ENCODE measurements at regions not wholly inside any gene's neighbourhood (a gene's known extent, or its start where the extent isn't known, plus 50 kb on each side); places are given as distances from the start of the nearest gene placed in this dataset.

DNA sequence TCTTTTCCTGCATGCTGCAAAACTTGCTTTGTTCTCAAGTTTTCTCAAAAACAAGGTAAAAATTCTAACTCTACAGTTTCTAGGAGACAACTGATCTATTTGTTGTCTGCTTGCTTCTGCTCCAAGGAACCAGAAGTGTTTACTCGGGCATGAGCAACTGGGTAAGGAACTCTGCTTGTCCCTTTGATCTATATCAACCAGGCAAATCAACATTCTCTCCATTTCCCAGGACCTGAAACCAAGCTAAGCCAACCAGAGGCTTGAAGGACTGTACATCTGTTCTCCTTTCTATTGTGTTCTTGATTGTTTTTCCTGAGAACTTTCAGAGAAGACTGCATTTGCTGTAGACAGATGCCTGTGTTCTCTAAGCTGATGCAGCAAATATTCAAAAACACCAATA, 335.0 kb upstream of the KCNH7 start:
- H3K27ac ChIP-seq (ENCODE audit: low read depth, low read length): no peak overlapping the region
- H3K9me3 ChIP-seq (ENCODE audit: insufficient read depth, low read length): no peaks in the 10 kb centered on the region
- H4K20me1 ChIP-seq (ENCODE audit: low read depth, low read length): no peaks in the 10 kb centered on the region
- H3K4me3 ChIP-seq (ENCODE audit: insufficient read depth, low read length, poor library complexity, severe bottlenecking): no peak overlapping the region
- H3K27me3 ChIP-seq (ENCODE audit: low read length): no peaks in the 10 kb centered on the region; the same call in 1 of the 2 replicates
- no peaks in the 10 kb centered on the region for H3K79me2 ChIP-seq (ENCODE audit: insufficient read depth, low read length)
- no peaks in the 10 kb centered on the region for H3K9me2 ChIP-seq (replicated peaks; ENCODE audit: insufficient read depth, low read length)
- H3K9ac ChIP-seq (ENCODE audit: low read length): no peak overlapping the region
- no peaks in the 10 kb centered on the region for H3F3A ChIP-seq (ENCODE audit: insufficient read depth)
- no peaks in the 10 kb centered on the region for H3K36me3 ChIP-seq (ENCODE audit: low read length)
- H2AFZ ChIP-seq (ENCODE audit: low read depth, low read length, severe bottlenecking): no peak overlapping the region
- H3K4me2 ChIP-seq (ENCODE audit: low read depth, low read length, poor library complexity, severe bottlenecking): no peak overlapping the region
- TF ChIP-seq, protein P1, sequence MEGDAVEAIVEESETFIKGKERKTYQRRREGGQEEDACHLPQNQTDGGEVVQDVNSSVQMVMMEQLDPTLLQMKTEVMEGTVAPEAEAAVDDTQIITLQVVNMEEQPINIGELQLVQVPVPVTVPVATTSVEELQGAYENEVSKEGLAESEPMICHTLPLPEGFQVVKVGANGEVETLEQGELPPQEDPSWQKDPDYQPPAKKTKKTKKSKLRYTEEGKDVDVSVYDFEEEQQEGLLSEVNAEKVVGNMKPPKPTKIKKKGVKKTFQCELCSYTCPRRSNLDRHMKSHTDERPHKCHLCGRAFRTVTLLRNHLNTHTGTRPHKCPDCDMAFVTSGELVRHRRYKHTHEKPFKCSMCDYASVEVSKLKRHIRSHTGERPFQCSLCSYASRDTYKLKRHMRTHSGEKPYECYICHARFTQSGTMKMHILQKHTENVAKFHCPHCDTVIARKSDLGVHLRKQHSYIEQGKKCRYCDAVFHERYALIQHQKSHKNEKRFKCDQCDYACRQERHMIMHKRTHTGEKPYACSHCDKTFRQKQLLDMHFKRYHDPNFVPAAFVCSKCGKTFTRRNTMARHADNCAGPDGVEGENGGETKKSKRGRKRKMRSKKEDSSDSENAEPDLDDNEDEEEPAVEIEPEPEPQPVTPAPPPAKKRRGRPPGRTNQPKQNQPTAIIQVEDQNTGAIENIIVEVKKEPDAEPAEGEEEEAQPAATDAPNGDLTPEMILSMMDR (IDR thresholded peaks at IDR 0.05; ENCODE audit: insufficient read depth, low read length, poor library complexity, severe bottlenecking): no peak
- TF ChIP-seq EZH2phosphoT487 (conservative IDR thresholded peaks at IDR 0.05; ENCODE audit: low read length): no peak

- no peaks in the 10 kb centered on the region for H3K9me3 ChIP-seq (ENCODE audit: insufficient read depth, low read length)
- H3K79me2 ChIP-seq (ENCODE audit: insufficient read depth, low read length): no peaks in the 10 kb centered on the region
- H3K27ac ChIP-seq (ENCODE audit: low read depth, low read length): no peak overlapping the region
- TF ChIP-seq, protein P1 (IDR thresholded peaks at IDR 0.05; ENCODE audit: insufficient read depth, low read length, poor library complexity, severe bottlenecking): no peak
- TF ChIP-seq EZH2phosphoT487 (conservative IDR thresholded peaks at IDR 0.05; ENCODE audit: low read length): no peak
- no peaks in the 10 kb centered on the region for H3F3A ChIP-seq (ENCODE audit: insufficient read depth)
- H2AFZ ChIP-seq (ENCODE audit: low read depth, low read length, severe bottlenecking): no peak overlapping the region
- no peaks in the 10 kb centered on the region for H3K36me3 ChIP-seq (ENCODE audit: low read length)
- H3K4me2 ChIP-seq (ENCODE audit: low read depth, low read length, poor library complexity, severe bottlenecking): no peak overlapping the region
- H3K27me3 ChIP-seq (ENCODE audit: low read length): no peaks in the 10 kb centered on the region; the same call in 1 of the 2 replicates
- H4K20me1 ChIP-seq (ENCODE audit: low read depth, low read length): no peaks in the 10 kb centered on the region
- no peaks in the 10 kb centered on the region for H3K9me2 ChIP-seq (replicated peaks; ENCODE audit: insufficient read depth, low read length)
- H3K4me3 ChIP-seq (ENCODE audit: insufficient read depth, low read length, poor library complexity, severe bottlenecking): no peak overlapping the region
- H3K9ac ChIP-seq (ENCODE audit: low read length): no peak overlapping the region
Measured at GRCh38 chr2:163171786-163172530, 333.4 kb upstream of the KCNH7 start.

- Histone ChIP-seq H3K27me3 (ENCODE audit: low read length) (no peaks in the 10 kb centered on the region), H3K36me3 (ENCODE audit: low read length) (no peaks in the 10 kb centered on the region), H4K20me1 (ENCODE audit: low read depth, low read length) (no peaks in the 10 kb centered on the region), H3K4me2 (ENCODE audit: low read depth, low read length, poor library complexity, severe bottlenecking) (no peak overlapping the region), H2AFZ (ENCODE audit: low read depth, low read length, severe bottlenecking) (no peak overlapping the region), H3K9me2 (replicated peaks; ENCODE audit: insufficient read depth, low read length) (no peaks in the 10 kb centered on the region), H3K9ac (ENCODE audit: low read length) (no peak overlapping the region), H3F3A (ENCODE audit: insufficient read depth) (no peaks in the 10 kb centered on the region), H3K4me3 (ENCODE audit: insufficient read depth, low read length, poor library complexity, severe bottlenecking) (no peak overlapping the region), H3K27ac (ENCODE audit: low read depth, low read length) (no peak overlapping the region), H3K9me3 (ENCODE audit: insufficient read depth, low read length) (no peaks in the 10 kb centered on the region), H3K79me2 (ENCODE audit: insufficient read depth, low read length) (no peaks in the 10 kb centered on the region)
- TF ChIP-seq EZH2phosphoT487 (conservative IDR thresholded peaks at IDR 0.05; ENCODE audit: low read length): no peak
- TF ChIP-seq, protein P1 (IDR thresholded peaks at IDR 0.05; ENCODE audit: insufficient read depth, low read length, poor library complexity, severe bottlenecking): no peak
Measured at GRCh38 chr2:163157891-163158496, 319.4 kb upstream of the KCNH7 start.
